HepG2 (cell line): ENCODE measurements at regions not wholly inside any gene's neighbourhood (a gene's known extent, or its start where the extent isn't known, plus 50 kb on each side); places are given as distances from the start of the nearest gene placed in this dataset.

Experiments used
- ATAC-seq: fragments of 200-7000 bp; cut with Tn5 transposase; 3 replicates; pipeline ENCODE4 v1.9.1; 2020; ENCODE audit warnings: mild to moderate bottlenecking, moderate library complexity
- BruUV-seq: library from RNA; stranded (reverse); fragments of 400-500 nt; replicated peaks from 2 replicates; lab custom pipeline; 2021; lab: Mats Ljungman, UMichigan
- CTCF ChIA-PET: fragments of 300-600 bp; formaldehyde crosslinking; extraction: SDS; loops from one replicate; lab custom pipeline; 2021; ENCODE audit warnings: low total read pairs, inconsistent platforms, low intra/inter-chr PET ratio; lab: Yijun Ruan, JAX
- POLR2A ChIA-PET: fragments of 350-600 bp; sonication (Branson Sonifier 250); formaldehyde crosslinking; loops from one replicate; lab custom pipeline; 2020; ENCODE audit warnings: antibody characterized with exemption, inconsistent platforms; lab: Yijun Ruan, JAX
- DNase-seq: peaks from one replicate; pipeline ENCODE4 v3.0.0-alpha.2; 2015; ENCODE audit warnings: low spot score
- FAIRE-seq: peaks from 3 replicates; lab custom pipeline; 2011; peaks lifted over from hg19 to GRCh38; lab: Jason Lieb, UNC
- H2AFZ ChIP-seq: one replicate; pipeline ENCODE4 v1.6.1; 2011; ENCODE audit warnings: low read length, inconsistent platforms
- H3K27ac ChIP-seq: fragments of 300-600 bp; 3 replicates; pipeline ENCODE4 v1.8.0; 2011; ENCODE audit warnings: mixed run types, mild to moderate bottlenecking, mixed read lengths, low read length, inconsistent platforms; ENCODE audit not compliant: insufficient read depth; ENCODE audit errors: extremely low read length
- H3K27me3 ChIP-seq, 2 experiments: fragments of 200-600 bp in 1 of 2; 2 replicates in 1 of 2; 3 replicates in 1 of 2; pipeline versions ENCODE4 v1.6.0 to v1.8.0; 2011; ENCODE audit warnings: low read length in 2 of 2, mild to moderate bottlenecking in 2 of 2, moderate library complexity in 2 of 2, inconsistent platforms in 1 of 2; ENCODE audit not compliant: insufficient read depth in 2 of 2, control insufficient read depth in 1 of 2
- H3K36me3 ChIP-seq, 2 experiments: fragments of 200-600 bp in 1 of 2; replicated peaks in 1 of 2; 2 replicates in 1 of 2; 3 replicates in 1 of 2; pipeline versions ENCODE4 v1.5.1 to v1.8.0; 2011; ENCODE audit warnings: low read length in 2 of 2, inconsistent platforms in 1 of 2; ENCODE audit not compliant: insufficient read depth in 2 of 2, control insufficient read depth in 1 of 2
- H3K4me1 ChIP-seq: 2 replicates; pipeline ENCODE4 v1.5.1; 2012; ENCODE audit warnings: low read length, inconsistent platforms; ENCODE audit not compliant: insufficient read depth
- H3K4me2 ChIP-seq: 2 replicates; pipeline ENCODE4 v1.6.0; 2011; ENCODE audit warnings: low read depth, low read length, inconsistent platforms
- H3K4me3 ChIP-seq, 3 experiments: fragments of 200-600 bp in 1 of 3; sonication (generic), shearing (Covaris generic) in 1 of 3; replicated peaks in 1 of 3; 2 replicates each; pipeline ENCODE4 v1.5.1; 2011 to 2016; ENCODE audit warnings: low read length in 3 of 3, inconsistent platforms in 2 of 3, low read depth in 2 of 3, mild to moderate bottlenecking in 2 of 3, control low read depth in 1 of 3, mixed read lengths in 1 of 3; ENCODE audit not compliant: insufficient read depth in 1 of 3
- H3K79me2 ChIP-seq: one replicate; pipeline ENCODE4 v1.6.1; 2011; ENCODE audit warnings: low read length, inconsistent platforms; ENCODE audit not compliant: insufficient read depth
- H3K9ac ChIP-seq: 2 replicates; pipeline ENCODE4 v1.6.0; 2011; ENCODE audit warnings: mild to moderate bottlenecking, low read depth, low read length, inconsistent platforms; ENCODE audit not compliant: insufficient read depth
- H3K9me3 ChIP-seq: 2 replicates; pipeline ENCODE4 v1.5.1; 2012; ENCODE audit warnings: mild to moderate bottlenecking, low read length
- H4K20me1 ChIP-seq: 2 replicates; pipeline ENCODE4 v1.6.0; 2011; ENCODE audit warnings: inconsistent platforms, mild to moderate bottlenecking, low read length, moderate library complexity; ENCODE audit not compliant: insufficient read depth
- HCFC1 ChIP-seq: fragments of 150-350 bp; IDR thresholded peaks from 2 replicates; pipeline ENCODE4 v1.6.1; 2014; ENCODE audit warnings: low read depth, low read length
- HNF1B ChIP-seq: sonication (generic); formaldehyde crosslinking; IDR thresholded peaks from 2 replicates; pipeline ENCODE4 v1.5.1; 2020; ENCODE audit warnings: mild to moderate bottlenecking, moderate library complexity, missing genetic modification reagents
- NBN ChIP-seq: fragments of 450-650 bp; conservative IDR thresholded peaks from 2 replicates; pipeline ENCODE4 v1.6.1; 2017
- NCOA5 ChIP-seq: sonication (generic); formaldehyde crosslinking; IDR thresholded peaks from 2 replicates; pipeline ENCODE4 v1.4.0; 2020; ENCODE audit warnings: missing genetic modification reagents
- SPEN ChIP-seq: sonication (generic); formaldehyde crosslinking; IDR thresholded peaks from 2 replicates; pipeline ENCODE4 v1.5.1; 2020; ENCODE audit warnings: low read depth, mild to moderate bottlenecking, missing genetic modification reagents
- SSRP1 ChIP-seq: IDR thresholded peaks from 2 replicates; pipeline ENCODE4 v1.6.1; 2016; ENCODE audit warnings: control low read depth
- TAF1 ChIP-seq: sonication (generic); formaldehyde crosslinking; IDR thresholded peaks from 2 replicates; pipeline ENCODE4 v1.4.0; 2020; ENCODE audit warnings: missing genetic modification reagents
- TBP ChIP-seq: sonication (generic); formaldehyde crosslinking; IDR thresholded peaks from 2 replicates; pipeline ENCODE4 v1.5.0; 2020; ENCODE audit warnings: missing genetic modification reagents
- TCF12 ChIP-seq, 2 experiments: fragments of 450-650 bp in 1 of 2; sonication (generic) in 1 of 2; formaldehyde crosslinking in 1 of 2; IDR thresholded peaks; 2 replicates each; pipeline versions ENCODE4 v1.6.1 to v1.8.0; 2017 to 2022; ENCODE audit warnings: antibody characterized with exemption in 1 of 2, mild to moderate bottlenecking in 1 of 2, missing genetic modification reagents in 1 of 2, moderate library complexity in 1 of 2
- UBTF ChIP-seq: sonication (generic); formaldehyde crosslinking; IDR thresholded peaks from 2 replicates; pipeline ENCODE4 v1.4.0; 2020; ENCODE audit warnings: mild to moderate bottlenecking, missing genetic modification reagents
- ZBTB4 ChIP-seq: sonication (generic); formaldehyde crosslinking; IDR thresholded peaks from 2 replicates; pipeline ENCODE4 v1.4.0; 2020; ENCODE audit warnings: missing genetic modification reagents, mild to moderate bottlenecking, borderline replicate concordance
- ZNF672 ChIP-seq: sonication (generic); formaldehyde crosslinking; IDR thresholded peaks from 2 replicates; pipeline ENCODE4 v1.8.1; 2022; ENCODE audit warnings: missing genetic modification reagents
- ZNF768 ChIP-seq: sonication (generic); formaldehyde crosslinking; IDR thresholded peaks from 2 replicates; pipeline ENCODE4 v1.4.0; 2020; ENCODE audit warnings: missing genetic modification reagents
- WGBS: methylation state at CpG from one replicate; pipeline ENCODE4 v1.1.6; 2017; ENCODE audit warnings: low lambda C conversion rate; 5-methylcytosine and 5-hydroxymethylcytosine counted together
- in situ Hi-C: cut with HindIII; loops from 2 replicates; pipeline ENCODE4 v1.10.0; 2017; ENCODE audit warnings: low pct_unique_long_range_greater_than_20kb; ENCODE audit not compliant: extremely low pct_ligation_motif_present
- intact Hi-C: fragments of 100-400 bp; cut with micrococcal nuclease; formaldehyde crosslinking; loops from one replicate; pipeline ENCODE4 v1.10.0; 2022; ENCODE audit not compliant: unreplicated experiment
- TF ChIP-seq, protein P1 (sequence below): sonication (generic); formaldehyde crosslinking; conservative IDR thresholded peaks from 2 replicates; pipeline ENCODE4 v1.4.0; 2020; ENCODE audit warnings: missing genetic modification reagents

DNA sequence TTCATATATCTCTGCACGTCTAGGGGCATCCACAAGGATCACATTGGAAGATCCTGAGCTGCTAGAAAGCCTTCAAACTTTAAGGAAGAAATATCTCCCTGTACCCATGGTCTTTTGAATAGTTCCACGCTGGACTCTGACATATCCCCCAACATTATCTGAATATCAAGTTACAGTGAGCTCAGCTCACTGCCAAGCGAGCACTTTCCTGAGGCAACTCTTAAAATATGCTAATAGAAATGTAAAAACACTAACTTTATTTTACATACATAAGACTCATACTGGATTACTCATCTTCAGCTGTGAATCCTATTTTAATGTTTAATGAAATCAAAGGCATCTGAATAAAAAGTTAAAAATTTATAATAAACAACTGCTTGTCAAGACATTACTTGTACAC lies 420.2 kb upstream of the CCDC54 start:
- H3K4me2 ChIP-seq: no peak overlapping the region
- in situ Hi-C loops (no loop called here), intact Hi-C loops (no loop called here)
- H2AFZ ChIP-seq: no peak overlapping the region
- FAIRE-seq (no peak), DNase-seq (no peak), ATAC-seq (no peak)
- POLR2A ChIA-PET: no interaction called here
- H3K4me1 ChIP-seq: no peaks in the 10 kb centered on the region
- no peaks in the 10 kb centered on the region for H3K9me3 ChIP-seq
- H3K4me3 ChIP-seq: no peak overlapping the region
- BruUV-seq: no TSS peak
- H3K27me3 ChIP-seq: no peaks in the 10 kb centered on the region
- no peaks in the 10 kb centered on the region for H4K20me1 ChIP-seq
- no peak overlapping the region for H3K27ac ChIP-seq
- no peak for TF ChIP-seq TCF12 (IDR thresholded peaks at IDR 0.05)
- no peak for TF ChIP-seq TCF12 (CRISPR knock-in tag; IDR thresholded peaks at IDR 0.05)
- no peak for TF ChIP-seq UBTF (CRISPR knock-in tag)
- TF ChIP-seq SSRP1 (CRISPR knock-in tag): no peak
- no peak for TF ChIP-seq ZNF768 (CRISPR knock-in tag)
- no peak for TF ChIP-seq ZNF672 (CRISPR knock-in tag)
- no peak for TF ChIP-seq ZBTB4 (CRISPR knock-in tag)
- no peak for TF ChIP-seq HCFC1
- no peak for TF ChIP-seq NBN
- no peak for TF ChIP-seq HNF1B (CRISPR knock-in tag)
- TF ChIP-seq, protein P1, sequence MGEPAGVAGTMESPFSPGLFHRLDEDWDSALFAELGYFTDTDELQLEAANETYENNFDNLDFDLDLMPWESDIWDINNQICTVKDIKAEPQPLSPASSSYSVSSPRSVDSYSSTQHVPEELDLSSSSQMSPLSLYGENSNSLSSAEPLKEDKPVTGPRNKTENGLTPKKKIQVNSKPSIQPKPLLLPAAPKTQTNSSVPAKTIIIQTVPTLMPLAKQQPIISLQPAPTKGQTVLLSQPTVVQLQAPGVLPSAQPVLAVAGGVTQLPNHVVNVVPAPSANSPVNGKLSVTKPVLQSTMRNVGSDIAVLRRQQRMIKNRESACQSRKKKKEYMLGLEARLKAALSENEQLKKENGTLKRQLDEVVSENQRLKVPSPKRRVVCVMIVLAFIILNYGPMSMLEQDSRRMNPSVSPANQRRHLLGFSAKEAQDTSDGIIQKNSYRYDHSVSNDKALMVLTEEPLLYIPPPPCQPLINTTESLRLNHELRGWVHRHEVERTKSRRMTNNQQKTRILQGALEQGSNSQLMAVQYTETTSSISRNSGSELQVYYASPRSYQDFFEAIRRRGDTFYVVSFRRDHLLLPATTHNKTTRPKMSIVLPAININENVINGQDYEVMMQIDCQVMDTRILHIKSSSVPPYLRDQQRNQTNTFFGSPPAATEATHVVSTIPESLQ (CRISPR knock-in tag): no peak
- TF ChIP-seq NCOA5: no peak
- TF ChIP-seq TBP: no peak
- no peak for TF ChIP-seq SPEN (CRISPR knock-in tag)
- TF ChIP-seq TAF1: no peak
- TF ChIP-seq, all 625 proteins: peak for 0
- CTCF ChIA-PET: no interaction called here
- no peaks in the 10 kb centered on the region for H3K36me3 ChIP-seq
- H3K9ac ChIP-seq: no peak overlapping the region
- H3K79me2 ChIP-seq: no peaks in the 10 kb centered on the region
- 0% methylated on average over 3 of the region's 3 CpGs for WGBS
